IMR-90 (cell line): ENCODE measurements at regions not wholly inside any gene's neighbourhood (a gene's known extent, or its start where the extent isn't known, plus 50 kb on each side); places are given as distances from the start of the nearest gene placed in this dataset.

Experiments
- ATAC-seq: fragments of 200-7000 bp; cut with Tn5 transposase; 2 replicates; pipeline ENCODE4 v1.9.1; 2020; ENCODE audit warnings: low read depth, mild to moderate bottlenecking, moderate library complexity
- BruUV-seq: library from RNA; stranded (reverse); fragments of 400-500 nt; replicated peaks from 2 replicates; lab custom pipeline; 2021; lab: Mats Ljungman, UMichigan
- CTCF ChIA-PET: fragments of 300-600 bp; formaldehyde crosslinking; extraction: SDS; loops from one replicate; lab custom pipeline; 2021; ENCODE audit warnings: antibody characterized with exemption; lab: Yijun Ruan, JAX
- POLR2A ChIA-PET: fragments of 300-600 bp; sonication (Branson Sonifier 250); formaldehyde crosslinking; loops from one replicate; lab custom pipeline; 2022; ENCODE audit warnings: antibody characterized with exemption; ENCODE audit not compliant: unreplicated experiment; lab: Charles Lee
- DNase-seq: peaks from one replicate; pipeline ENCODE4 v3.0.0; 2013
- H2AFZ ChIP-seq: replicated peaks from 2 replicates; pipeline ENCODE3; 2013; ENCODE audit warnings: low read length, mild to moderate bottlenecking; ENCODE audit not compliant: poor library complexity
- H2AK5ac ChIP-seq: 2 replicates; pipeline ENCODE4 v1.6.1; 2013; ENCODE audit warnings: low read depth, low read length, inconsistent platforms
- H2AK9ac ChIP-seq: replicated peaks from 2 replicates; pipeline ENCODE3; 2013; ENCODE audit warnings: mild to moderate bottlenecking, low read depth, low read length, moderate library complexity; ENCODE audit not compliant: poor library complexity
- H2BK120ac ChIP-seq: 2 replicates; pipeline ENCODE4 v1.6.1; 2013; ENCODE audit warnings: low read depth, low read length, inconsistent platforms
- H2BK15ac ChIP-seq: 3 replicates; pipeline ENCODE4 v1.6.1; 2013; ENCODE audit warnings: low read depth, low read length, inconsistent platforms
- H2BK20ac ChIP-seq: 2 replicates; pipeline ENCODE4 v1.6.1; 2013; ENCODE audit warnings: low read depth, mild to moderate bottlenecking, inconsistent platforms, low read length, moderate library complexity
- H2BK5ac ChIP-seq: 2 replicates; pipeline ENCODE4 v1.6.1; 2013; ENCODE audit warnings: mild to moderate bottlenecking, low read depth, low read length, inconsistent platforms; ENCODE audit not compliant: poor library complexity, severe bottlenecking
- H3K14ac ChIP-seq: replicated peaks from 2 replicates; pipeline ENCODE4 v1.6.1; 2013; ENCODE audit warnings: low read depth, low read length, inconsistent platforms
- H3K18ac ChIP-seq: 2 replicates; pipeline ENCODE4 v1.6.1; 2013; ENCODE audit warnings: low read depth, low read length, control low read depth
- H3K23ac ChIP-seq: 2 replicates; pipeline ENCODE4 v1.6.1; 2013; ENCODE audit warnings: low read depth, low read length, inconsistent platforms
- H3K27ac ChIP-seq: 2 replicates; pipeline ENCODE4 v1.5.1; 2013; ENCODE audit warnings: mild to moderate bottlenecking, control low read depth, low read length; ENCODE audit not compliant: insufficient read depth
- H3K27me3 ChIP-seq: 2 replicates; pipeline ENCODE4 v1.6.1; 2013; ENCODE audit warnings: low read length; ENCODE audit not compliant: control insufficient read depth, insufficient read depth
- H3K36me3 ChIP-seq: 2 replicates; pipeline ENCODE4 v1.6.1; 2013; ENCODE audit warnings: low read length, mixed read lengths; ENCODE audit not compliant: control insufficient read depth, insufficient read depth
- H3K4ac ChIP-seq: 2 replicates; pipeline ENCODE4 v1.6.1; 2013; ENCODE audit warnings: low read depth, low read length, inconsistent platforms
- H3K4me1 ChIP-seq: 2 replicates; pipeline ENCODE4 v1.6.1; 2013; ENCODE audit warnings: low read length, mixed read lengths; ENCODE audit not compliant: control insufficient read depth, insufficient read depth
- H3K4me2 ChIP-seq: 2 replicates; pipeline ENCODE4 v1.6.1; 2013; ENCODE audit warnings: low read depth, mild to moderate bottlenecking, control low read depth, low read length, moderate library complexity
- H3K4me3 ChIP-seq: 2 replicates; pipeline ENCODE4 v1.5.1; 2013; ENCODE audit warnings: low read depth, mild to moderate bottlenecking, control low read depth, low read length, moderate library complexity; ENCODE audit not compliant: insufficient read depth
- H3K56ac ChIP-seq: 2 replicates; pipeline ENCODE4 v1.6.1; 2013; ENCODE audit warnings: low read length, inconsistent platforms; ENCODE audit not compliant: insufficient read depth; ENCODE audit errors: extremely low read depth
- H3K79me1 ChIP-seq, 2 experiments: 2 replicates each; pipeline ENCODE4 v1.6.1; 2013; ENCODE audit warnings: low read length in 2 of 2, inconsistent platforms in 1 of 2, low read depth in 1 of 2
- H3K9ac ChIP-seq: 2 replicates; pipeline ENCODE4 v1.6.1; 2013; ENCODE audit warnings: low read depth, low read length, control low read depth
- H3K9me1 ChIP-seq: 2 replicates; pipeline ENCODE4 v1.6.1; 2013; ENCODE audit warnings: low read length, inconsistent platforms; ENCODE audit not compliant: insufficient read depth
- H3K9me3 ChIP-seq: 2 replicates; pipeline ENCODE4 v1.6.1; 2013; ENCODE audit warnings: low read length; ENCODE audit not compliant: control insufficient read depth, insufficient read depth
- H4K20me1 ChIP-seq: 2 replicates; pipeline ENCODE4 v1.6.1; 2013; ENCODE audit warnings: low read length, inconsistent platforms; ENCODE audit not compliant: insufficient read depth
- H4K5ac ChIP-seq: 2 replicates; pipeline ENCODE4 v1.6.1; 2013; ENCODE audit warnings: mild to moderate bottlenecking, low read depth, low read length, control low read depth
- H4K8ac ChIP-seq, 2 experiments: 2 replicates each; pipeline ENCODE4 v1.6.1; 2013; ENCODE audit warnings: low read depth in 2 of 2, low read length in 2 of 2, control low read depth in 1 of 2, inconsistent platforms in 1 of 2
- H4K91ac ChIP-seq: 2 replicates; pipeline ENCODE4 v1.6.1; 2013; ENCODE audit warnings: low read depth, low read length, inconsistent platforms; ENCODE audit not compliant: insufficient read depth
- POLR2A ChIP-seq: IDR thresholded peaks from 2 replicates; pipeline ENCODE4 v1.6.1; 2012; ENCODE audit warnings: mild to moderate bottlenecking, low read depth, low read length
- WGBS, 2 experiments: methylation state at CpG; one replicate each; pipeline versions ENCODE4 v1.1.5 to v1.1.7; 2013; ENCODE audit warnings: missing lambda C conversion rate in 2 of 2; ENCODE audit not compliant: insufficient read length in 1 of 2; ENCODE audit errors: extremely low coverage in 2 of 2; 5-methylcytosine and 5-hydroxymethylcytosine counted together
- dilution Hi-C: fragments of 300-500 bp; cut with HindIII; formaldehyde crosslinking; loops from one replicate; pipeline ENCODE4 v1.14.3; 2018; ENCODE audit warnings: low sequenced_read_pairs; ENCODE audit not compliant: unreplicated experiment
- in situ Hi-C: fragments of 300-500 bp; cut with MboI; formaldehyde crosslinking; loops from 3 replicates; pipeline ENCODE4 v1.14.3; 2019; ENCODE audit warnings: low sequenced_read_pairs, inconsistent platforms, mixed read lengths
- intact Hi-C: fragments of 100-400 bp; cut with micrococcal nuclease; formaldehyde crosslinking; loops from 2 replicates; pipeline ENCODE4 v1.10.0; 2022

GRCh38 chr3:64901522-64901885 lies 213.7 kb upstream of the ADAMTS9 start:
- ATAC-seq: no peak
- Histone ChIP-seq H4K5ac (no peak overlapping the region; the same call in 1 of the 2 replicates), H3K14ac (no peak overlapping the region), H3K27ac (no peak overlapping the region), H2AK5ac (no peak overlapping the region), H3K79me1 (no peaks in the 10 kb centered on the region), H3K4ac (no peak overlapping the region), H2BK120ac (no peak overlapping the region), H2AFZ (no peak overlapping the region), H2BK5ac (no peak overlapping the region), H3K36me3 (no peaks in the 10 kb centered on the region), H3K9me3 (no peaks in the 10 kb centered on the region), H3K4me3 (no peak overlapping the region), H3K4me1 (peaks cover 7% of the 10 kb centered on the region), H2AK9ac (no peak overlapping the region), H3K9me1 (no peaks in the 10 kb centered on the region), H3K23ac (no peak overlapping the region), H4K91ac (no peak overlapping the region), H2BK20ac (no peak overlapping the region), H2BK15ac (no peak overlapping the region), H4K20me1 (no peaks in the 10 kb centered on the region), H3K27me3 (no peaks in the 10 kb centered on the region), H3K18ac (no peak overlapping the region), H4K8ac (no peak overlapping the region), H3K4me2 (no peak overlapping the region), H3K56ac (no peak overlapping the region), H3K9ac (no peak overlapping the region)
- no peak for TF ChIP-seq POLR2A
- WGBS, 2 experiments: no CpG with 5 or more reads among the region's 1 CpG
- POLR2A ChIA-PET: no interaction called here
- intact Hi-C loops: no loop called here
- CTCF ChIA-PET: no interaction called here
- no TSS peak for BruUV-seq
- DNase-seq: no peak
- in situ Hi-C loops: no loop called here
- dilution Hi-C loops: no loop called here
